ENCODE measurements at regions not wholly inside any gene's neighbourhood (a gene's known extent, or its start where the extent isn't known, plus 50 kb on each side); places are given as distances from the start of the nearest gene placed in this dataset.

DNA sequence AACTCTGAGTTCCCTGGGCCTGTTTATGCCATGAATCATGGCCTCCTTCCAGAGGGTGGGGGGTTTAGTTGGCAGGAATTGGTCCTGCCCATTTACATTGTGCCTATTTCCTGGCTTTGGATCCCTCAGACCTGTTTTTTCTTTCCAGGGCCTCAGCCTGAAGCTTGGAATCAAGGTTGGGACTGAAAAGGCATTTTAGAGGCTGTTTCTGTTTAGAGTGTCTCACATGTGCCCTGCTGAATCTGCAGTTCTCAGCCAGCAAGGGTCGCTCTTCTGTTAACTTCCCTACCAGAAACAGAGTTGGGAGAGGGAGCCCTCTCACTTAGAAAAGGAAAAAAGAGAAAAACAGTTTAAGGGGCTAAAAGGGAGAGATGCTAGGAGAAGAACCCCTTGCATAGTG, 191.1 kb downstream of the PTPRC start:
- TF ChIP-seq, protein P1, sequence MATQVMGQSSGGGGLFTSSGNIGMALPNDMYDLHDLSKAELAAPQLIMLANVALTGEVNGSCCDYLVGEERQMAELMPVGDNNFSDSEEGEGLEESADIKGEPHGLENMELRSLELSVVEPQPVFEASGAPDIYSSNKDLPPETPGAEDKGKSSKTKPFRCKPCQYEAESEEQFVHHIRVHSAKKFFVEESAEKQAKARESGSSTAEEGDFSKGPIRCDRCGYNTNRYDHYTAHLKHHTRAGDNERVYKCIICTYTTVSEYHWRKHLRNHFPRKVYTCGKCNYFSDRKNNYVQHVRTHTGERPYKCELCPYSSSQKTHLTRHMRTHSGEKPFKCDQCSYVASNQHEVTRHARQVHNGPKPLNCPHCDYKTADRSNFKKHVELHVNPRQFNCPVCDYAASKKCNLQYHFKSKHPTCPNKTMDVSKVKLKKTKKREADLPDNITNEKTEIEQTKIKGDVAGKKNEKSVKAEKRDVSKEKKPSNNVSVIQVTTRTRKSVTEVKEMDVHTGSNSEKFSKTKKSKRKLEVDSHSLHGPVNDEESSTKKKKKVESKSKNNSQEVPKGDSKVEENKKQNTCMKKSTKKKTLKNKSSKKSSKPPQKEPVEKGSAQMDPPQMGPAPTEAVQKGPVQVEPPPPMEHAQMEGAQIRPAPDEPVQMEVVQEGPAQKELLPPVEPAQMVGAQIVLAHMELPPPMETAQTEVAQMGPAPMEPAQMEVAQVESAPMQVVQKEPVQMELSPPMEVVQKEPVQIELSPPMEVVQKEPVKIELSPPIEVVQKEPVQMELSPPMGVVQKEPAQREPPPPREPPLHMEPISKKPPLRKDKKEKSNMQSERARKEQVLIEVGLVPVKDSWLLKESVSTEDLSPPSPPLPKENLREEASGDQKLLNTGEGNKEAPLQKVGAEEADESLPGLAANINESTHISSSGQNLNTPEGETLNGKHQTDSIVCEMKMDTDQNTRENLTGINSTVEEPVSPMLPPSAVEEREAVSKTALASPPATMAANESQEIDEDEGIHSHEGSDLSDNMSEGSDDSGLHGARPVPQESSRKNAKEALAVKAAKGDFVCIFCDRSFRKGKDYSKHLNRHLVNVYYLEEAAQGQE (IDR thresholded peaks at IDR 0.05; ENCODE audit: insufficient read depth in 1 of 2, low read depth in 2 of 2, low read length in 2 of 2), result no peak
- TF ChIP-seq FOXP2 (optimal IDR thresholded peaks at IDR 0.05; ENCODE audit: borderline replicate concordance, extremely low read depth, extremely low read length, insufficient read depth), result no peak
- TF ChIP-seq TAF1 (IDR thresholded peaks at IDR 0.05; ENCODE audit: borderline replicate concordance, insufficient read depth, low read length), result no peak
- no peak for TF ChIP-seq SIN3A (IDR thresholded peaks at IDR 0.05; ENCODE audit: borderline replicate concordance, insufficient read depth, low read length)
- TF ChIP-seq POLR2AphosphoS5 (IDR thresholded peaks at IDR 0.05; ENCODE audit: low read depth, low read length), result no peak

DNA sequence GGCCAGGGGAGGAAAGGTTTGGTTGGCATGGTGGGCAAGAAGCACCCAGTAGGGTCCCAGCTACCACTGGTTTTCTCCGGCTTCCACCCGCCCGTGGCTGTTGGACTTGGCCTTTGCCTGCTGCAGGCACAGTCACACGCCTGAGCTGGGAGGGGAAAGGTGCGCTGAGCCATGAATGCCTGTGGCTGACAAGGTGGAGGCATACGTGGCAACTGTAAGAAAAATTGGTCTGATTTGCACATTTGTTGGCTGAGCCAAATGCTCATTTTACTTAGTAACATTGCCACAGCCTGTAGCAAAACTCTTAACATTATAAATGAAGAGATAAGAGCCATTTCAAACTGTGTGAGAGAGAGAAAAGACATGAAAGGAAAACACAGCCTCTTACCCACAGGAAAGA, 191.6 kb downstream of the PTPRC start:
- no peak for TF ChIP-seq TAF1 (IDR thresholded peaks at IDR 0.05; ENCODE audit: borderline replicate concordance, insufficient read depth, low read length)
- no peak for TF ChIP-seq POLR2AphosphoS5 (IDR thresholded peaks at IDR 0.05; ENCODE audit: low read depth, low read length)
- no peak for TF ChIP-seq FOXP2 (optimal IDR thresholded peaks at IDR 0.05; ENCODE audit: borderline replicate concordance, extremely low read depth, extremely low read length, insufficient read depth)
- TF ChIP-seq, protein P1 (IDR thresholded peaks at IDR 0.05; ENCODE audit: insufficient read depth in 1 of 2, low read depth in 2 of 2, low read length in 2 of 2), result no peak
- no peak for TF ChIP-seq SIN3A (IDR thresholded peaks at IDR 0.05; ENCODE audit: borderline replicate concordance, insufficient read depth, low read length)

DNA sequence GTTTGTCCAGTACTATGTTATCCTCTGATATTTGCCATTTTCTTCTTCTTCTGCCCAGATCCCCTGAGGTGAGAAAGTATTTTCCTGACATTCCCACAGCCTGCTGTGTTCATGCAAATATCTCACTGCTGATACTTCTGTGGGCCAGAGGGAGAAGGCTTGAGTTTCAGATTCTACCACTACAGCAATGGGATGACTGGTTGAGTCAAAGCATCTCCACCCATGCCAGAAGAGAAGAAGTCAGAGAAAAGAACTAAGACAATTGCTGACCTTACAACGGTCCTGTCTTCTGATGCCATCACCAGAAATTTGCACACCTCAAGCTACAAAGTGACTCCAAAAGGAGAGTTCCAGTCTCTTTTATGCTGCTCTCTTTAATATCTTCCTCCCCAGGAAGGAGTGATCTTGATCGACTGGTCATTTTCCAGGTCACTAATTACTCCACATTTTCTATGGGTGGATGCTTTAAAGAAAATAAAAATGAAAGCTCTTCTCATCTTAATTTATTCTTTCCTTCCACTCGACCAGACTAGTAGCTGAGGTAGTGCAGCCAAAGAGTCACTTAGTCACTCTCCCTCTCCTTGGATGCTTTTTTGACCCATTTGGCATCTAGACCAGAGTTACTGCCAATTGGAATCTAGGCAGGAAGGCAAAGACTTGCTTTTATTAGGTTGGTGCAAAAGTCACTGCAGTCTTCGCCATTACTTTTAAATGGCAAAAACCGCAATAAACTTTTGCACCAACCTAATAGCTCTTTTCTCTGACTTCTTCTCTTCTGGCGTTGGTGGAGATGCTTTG, 195.1 kb downstream of the PTPRC start:
- TF ChIP-seq SIN3A (IDR thresholded peaks at IDR 0.05; ENCODE audit: borderline replicate concordance, insufficient read depth, low read length), result no peak
- TF ChIP-seq TAF1 (IDR thresholded peaks at IDR 0.05; ENCODE audit: borderline replicate concordance, insufficient read depth, low read length), result no peak
- TF ChIP-seq, protein P1 (IDR thresholded peaks at IDR 0.05; ENCODE audit: insufficient read depth in 1 of 2, low read depth in 2 of 2, low read length in 2 of 2), result no peak
- TF ChIP-seq POLR2AphosphoS5 (IDR thresholded peaks at IDR 0.05; ENCODE audit: low read depth, low read length), result no peak
- TF ChIP-seq FOXP2 (optimal IDR thresholded peaks at IDR 0.05; ENCODE audit: borderline replicate concordance, extremely low read depth, extremely low read length, insufficient read depth), result no peak

DNA sequence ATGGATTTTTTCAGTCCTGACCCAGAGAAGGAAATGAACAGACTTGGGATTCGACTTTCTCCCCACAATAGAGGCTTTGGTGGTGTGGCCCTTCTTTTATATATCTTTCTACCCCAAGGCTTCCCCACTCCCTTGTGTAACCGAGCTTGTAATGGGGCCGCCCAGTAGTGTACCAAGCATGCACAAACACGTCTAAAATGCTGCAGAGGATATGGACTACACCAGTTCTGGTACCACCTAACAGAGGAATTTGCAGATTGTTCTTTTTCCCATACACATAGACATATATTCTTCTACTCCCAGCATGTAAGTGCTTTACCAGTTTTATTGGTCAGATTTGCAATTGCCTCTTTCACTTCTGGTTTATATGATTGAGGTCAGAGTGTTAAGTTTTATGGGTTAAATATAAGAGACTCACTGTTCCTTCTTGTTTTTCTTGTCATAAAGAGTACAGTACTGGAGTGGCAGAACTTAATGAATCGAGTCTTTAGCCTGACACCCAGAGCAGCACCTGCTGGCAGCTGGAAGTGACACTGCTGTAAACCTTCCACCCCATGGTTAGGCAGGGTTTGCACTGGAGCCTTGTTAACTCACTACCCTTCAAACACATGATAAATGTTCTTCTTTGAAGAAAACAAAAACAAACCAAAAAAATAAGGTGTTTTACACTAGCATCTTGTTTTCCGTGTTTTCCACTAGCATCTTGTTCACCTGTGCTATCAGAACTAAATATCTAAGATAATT, 198.6 kb downstream of the PTPRC start:
- TF ChIP-seq FOXP2 (optimal IDR thresholded peaks at IDR 0.05; ENCODE audit: borderline replicate concordance, extremely low read depth, extremely low read length, insufficient read depth) (no peak), SIN3A (IDR thresholded peaks at IDR 0.05; ENCODE audit: borderline replicate concordance, insufficient read depth, low read length) (no peak), POLR2AphosphoS5 (IDR thresholded peaks at IDR 0.05; ENCODE audit: low read depth, low read length) (no peak), TAF1 (IDR thresholded peaks at IDR 0.05; ENCODE audit: borderline replicate concordance, insufficient read depth, low read length) (no peak)
- TF ChIP-seq, protein P1 (IDR thresholded peaks at IDR 0.05; ENCODE audit: insufficient read depth in 1 of 2, low read depth in 2 of 2, low read length in 2 of 2), result no peak

Measured in PFSK-1 (cell line).